GM18508 (cell line): ENCODE measurements at regions not wholly inside any gene's neighbourhood (a gene's known extent, or its start where the extent isn't known, plus 50 kb on each side); places are given as distances from the start of the nearest gene placed in this dataset.
"Not testable (repeated sequence)": the region's sequence is repeated elsewhere in the genome, so short reads cannot be mapped to it uniquely, and the experiment has no call there.

Experiments
- ATAC-seq: cut with Tn5 transposase; IDR thresholded peaks from one replicate; pipeline ENCODE4 v1.9.1; 2021; ENCODE audit warnings: moderate number of reproducible peaks; ENCODE audit not compliant: insufficient read depth, unreplicated experiment

GRCh38 chr7:115178835-115179234 is 256.9 kb downstream of the MDFIC start:
- no peak for ATAC-seq

DNA sequence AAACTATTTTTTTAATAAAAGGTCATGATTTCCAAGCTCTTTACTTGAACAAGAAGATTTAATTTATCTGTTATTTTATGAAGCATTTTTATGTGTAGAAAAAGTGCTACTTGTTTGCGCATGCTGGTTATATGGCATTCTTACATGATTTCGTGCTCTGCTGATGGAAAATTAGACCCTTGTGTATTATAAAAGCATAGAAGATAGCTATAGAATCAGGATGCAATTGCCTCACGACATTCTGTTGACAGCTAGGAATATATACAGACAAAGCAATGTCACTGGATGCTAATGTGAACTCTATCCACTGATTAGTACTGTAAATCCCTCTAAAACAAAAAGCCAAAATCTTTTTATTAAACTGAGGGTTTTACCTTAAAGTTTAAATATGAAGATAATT is 255.9 kb downstream of the MDFIC start:
- ATAC-seq: no peak

GRCh38 chr7:115177103-115177502 is 255.2 kb downstream of the MDFIC start:
- no peak for ATAC-seq

- ATAC-seq: not testable (repeated sequence)
Observed at GRCh38 chr7:115172397-115172796, 250.5 kb downstream of the MDFIC start.

DNA sequence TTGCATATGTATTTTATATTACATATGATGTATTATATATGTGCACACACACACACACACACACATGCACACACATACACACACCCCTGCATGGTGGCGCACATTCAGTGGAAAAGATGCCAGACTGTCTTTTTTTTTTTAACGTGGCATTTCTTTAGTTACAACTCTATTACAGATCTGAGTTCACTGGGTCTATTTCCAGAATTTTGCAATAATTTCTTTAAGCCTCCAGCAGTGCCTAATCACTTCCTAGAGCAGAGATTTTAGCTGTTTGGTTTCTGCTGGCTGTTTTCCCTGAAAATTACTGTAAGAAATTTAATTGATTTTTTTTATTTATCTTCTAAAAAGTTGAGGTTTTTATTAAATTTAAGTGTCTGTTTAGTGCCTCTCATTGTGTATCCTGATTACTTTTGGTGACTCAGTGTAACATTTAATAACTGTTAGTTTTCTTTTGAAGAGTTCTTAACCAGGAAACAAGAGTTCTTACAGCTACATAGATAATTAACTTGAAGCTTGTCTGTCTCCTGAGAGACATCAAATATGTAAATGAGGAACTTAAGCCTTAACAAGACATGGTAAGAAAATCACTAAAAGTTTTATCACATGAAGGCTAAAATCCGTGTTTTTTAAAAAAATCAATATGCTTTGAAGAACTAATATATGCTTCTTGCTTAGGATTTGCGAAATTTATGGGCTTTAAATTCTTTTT is 232.0 kb downstream of the MDFIC start:
- ATAC-seq: no peak

DNA sequence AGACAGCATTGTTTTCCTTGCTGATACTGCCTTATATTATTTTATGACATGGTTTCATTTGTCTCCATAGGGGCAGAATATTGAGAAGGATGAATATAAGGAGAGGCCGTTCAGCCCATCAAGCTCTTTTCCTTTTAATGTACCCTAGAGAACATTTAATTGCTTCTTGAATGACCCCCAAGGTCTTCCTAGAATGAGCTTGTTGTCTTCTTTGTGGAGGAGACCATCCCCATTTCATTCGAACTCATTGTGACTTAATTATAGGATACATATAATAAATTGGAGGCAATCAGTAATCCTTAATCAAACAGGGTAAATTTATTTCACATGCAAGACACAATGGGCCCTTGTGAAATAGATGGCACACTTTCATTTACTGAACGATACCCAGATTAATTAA is 231.3 kb downstream of the MDFIC start:
- no peak for ATAC-seq

- no peak for ATAC-seq
Observed at GRCh38 chr7:115146148-115146547, 224.3 kb downstream of the MDFIC start.

GRCh38 chr7:115145512-115145911 is 223.6 kb downstream of the MDFIC start:
- ATAC-seq: peak; percentile 93

DNA sequence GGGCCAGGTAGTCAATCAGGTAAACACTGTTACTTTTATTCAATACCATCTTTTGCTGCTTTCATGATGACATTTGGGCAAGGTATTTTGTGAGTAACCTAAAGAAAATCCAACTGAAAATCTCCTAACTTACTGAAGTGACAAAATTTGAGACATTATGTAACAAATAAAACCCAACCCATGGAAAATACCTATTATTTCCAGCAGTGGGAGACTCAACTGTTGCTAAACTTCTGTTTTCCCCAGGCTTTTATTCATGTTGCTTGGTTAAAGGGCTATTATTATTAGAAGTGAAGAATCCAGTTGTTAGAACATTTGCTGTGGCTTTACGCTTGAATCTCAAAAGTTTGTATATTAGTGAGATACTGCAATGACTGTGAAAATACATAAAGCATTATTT is 215.9 kb downstream of the MDFIC start:
- ATAC-seq: no peak

DNA sequence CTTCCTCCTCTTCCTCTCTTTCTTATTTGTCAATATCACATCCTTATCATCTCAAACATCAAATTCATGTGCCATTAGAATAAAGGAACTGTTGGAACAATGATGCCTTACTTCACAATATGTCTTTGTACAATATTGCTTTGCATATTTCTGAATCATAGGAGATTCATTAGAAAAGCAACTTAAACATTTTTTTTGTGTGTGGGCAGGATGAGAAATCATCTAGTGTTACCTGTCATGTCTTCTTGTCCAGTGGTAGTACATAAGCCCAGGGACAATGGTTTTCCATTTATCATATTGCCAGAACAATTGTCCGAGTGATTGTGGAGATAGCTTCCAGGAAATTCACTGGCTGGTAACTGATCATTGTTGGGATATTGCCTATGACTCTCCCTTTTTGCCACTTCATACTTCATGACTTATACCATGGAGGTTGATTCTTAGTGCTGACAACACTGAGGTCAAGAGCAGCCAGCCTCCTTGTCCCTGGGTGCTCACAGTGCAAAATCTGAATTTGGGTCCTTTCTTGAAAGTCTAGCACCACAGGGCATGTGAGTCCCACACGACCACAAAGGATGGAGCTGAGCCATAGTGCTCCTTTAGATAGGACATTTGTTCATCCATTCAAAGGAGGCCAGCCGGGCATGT is 215.0 kb downstream of the MDFIC start:
- ATAC-seq: no peak

GRCh38 chr7:115135769-115136410 is 214.0 kb downstream of the MDFIC start:
- no peak for ATAC-seq

DNA sequence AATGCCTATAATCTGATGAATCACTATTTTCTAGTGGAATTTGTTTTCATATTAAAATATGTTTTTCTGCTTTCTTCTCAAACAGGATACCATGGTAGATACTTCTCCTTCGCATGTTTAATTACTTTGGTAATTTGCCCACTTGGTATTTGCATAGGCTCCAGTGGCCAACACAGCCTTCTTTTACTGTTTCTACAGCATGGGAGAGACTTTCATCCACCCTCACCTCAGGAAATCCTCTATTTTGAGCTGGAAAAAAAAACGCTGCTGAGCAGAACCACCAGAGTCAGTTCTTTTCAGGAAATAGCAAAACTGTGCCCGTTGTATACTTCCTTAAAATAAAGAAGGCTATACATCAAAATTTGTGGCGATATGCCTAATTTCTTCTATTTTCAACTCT is 213.3 kb downstream of the MDFIC start:
- no peak for ATAC-seq

DNA sequence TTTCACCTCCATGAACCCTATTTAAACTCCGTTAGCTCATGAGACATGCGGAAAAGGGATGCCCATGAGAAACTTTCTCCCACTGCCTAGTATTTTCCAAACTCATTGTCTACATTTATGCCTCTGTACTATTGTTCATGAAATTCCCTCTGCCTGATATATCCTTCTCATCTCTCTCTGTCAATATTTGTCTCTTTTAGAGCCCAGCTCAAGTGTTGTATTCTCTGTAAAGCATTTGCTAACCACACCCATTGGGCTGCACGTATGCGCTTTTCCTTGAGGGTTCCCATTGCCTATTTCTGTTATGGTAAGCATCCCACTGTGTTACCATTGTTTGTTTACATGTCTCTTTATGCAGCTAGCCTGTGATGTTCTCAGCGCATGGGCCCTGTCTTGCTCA is 211.4 kb downstream of the MDFIC start:
- no peak for ATAC-seq

DNA sequence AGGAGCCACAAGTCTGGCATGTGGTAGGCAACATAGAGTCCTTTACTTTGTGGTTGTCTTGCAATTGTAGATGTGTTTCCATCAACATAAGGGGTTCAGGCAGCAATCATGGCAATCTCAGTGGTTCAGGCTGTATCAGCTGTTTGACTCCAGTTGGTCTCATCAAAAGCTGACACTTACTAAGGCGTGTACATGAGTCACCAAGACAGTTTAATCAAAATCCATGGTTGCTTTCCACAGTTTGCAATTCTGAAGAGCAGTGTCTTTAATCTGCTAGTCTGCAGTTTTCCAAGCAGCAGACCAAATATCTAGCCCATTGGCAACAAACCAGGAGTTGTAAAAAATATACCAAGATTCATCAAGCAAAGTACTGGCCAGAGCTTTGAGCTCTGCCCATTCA is 210.2 kb downstream of the MDFIC start:
- no peak for ATAC-seq

- no peak for ATAC-seq
Observed at GRCh38 chr7:115128154-115128553, 206.3 kb downstream of the MDFIC start.

- no peak for ATAC-seq
Observed at GRCh38 chr7:115127399-115128021, 205.6 kb downstream of the MDFIC start.

DNA sequence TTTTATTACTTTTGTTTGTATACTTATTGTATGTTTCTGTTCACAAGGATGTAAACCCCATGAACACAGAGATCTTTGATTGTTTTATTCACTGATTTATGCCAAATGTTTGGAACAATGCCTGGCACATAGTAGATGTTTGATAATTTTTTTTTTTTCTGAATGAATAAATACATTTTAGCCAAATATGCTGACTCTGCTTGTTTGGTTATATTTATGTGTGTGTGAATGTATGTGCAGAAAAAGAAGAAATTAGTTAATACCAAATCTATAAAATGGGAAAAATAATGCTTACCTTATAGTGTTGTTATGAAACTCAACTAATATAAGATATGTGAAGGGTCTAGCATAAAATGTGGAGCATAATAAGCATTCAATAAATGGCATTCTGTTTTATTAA is 203.9 kb downstream of the MDFIC start:
- no peak for ATAC-seq

DNA sequence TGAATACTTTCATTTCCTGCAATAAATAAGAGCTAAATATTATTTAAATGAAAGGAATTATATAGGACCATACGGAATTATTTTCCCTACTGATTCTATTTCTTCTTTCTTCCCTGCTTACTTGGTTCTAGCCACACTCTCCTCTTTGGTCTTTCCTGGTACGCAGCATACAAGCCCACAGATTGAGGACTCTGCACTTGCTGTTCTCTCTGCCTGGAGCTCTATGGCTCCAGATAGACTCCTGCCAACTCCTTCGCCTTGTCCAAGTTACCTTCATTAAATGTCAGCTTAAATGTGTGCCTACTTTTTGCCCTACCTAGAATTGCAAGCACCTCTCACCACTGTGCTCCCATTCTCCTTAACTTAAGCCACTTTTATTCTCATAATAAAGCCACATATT is 203.4 kb downstream of the MDFIC start:
- no peak for ATAC-seq

DNA sequence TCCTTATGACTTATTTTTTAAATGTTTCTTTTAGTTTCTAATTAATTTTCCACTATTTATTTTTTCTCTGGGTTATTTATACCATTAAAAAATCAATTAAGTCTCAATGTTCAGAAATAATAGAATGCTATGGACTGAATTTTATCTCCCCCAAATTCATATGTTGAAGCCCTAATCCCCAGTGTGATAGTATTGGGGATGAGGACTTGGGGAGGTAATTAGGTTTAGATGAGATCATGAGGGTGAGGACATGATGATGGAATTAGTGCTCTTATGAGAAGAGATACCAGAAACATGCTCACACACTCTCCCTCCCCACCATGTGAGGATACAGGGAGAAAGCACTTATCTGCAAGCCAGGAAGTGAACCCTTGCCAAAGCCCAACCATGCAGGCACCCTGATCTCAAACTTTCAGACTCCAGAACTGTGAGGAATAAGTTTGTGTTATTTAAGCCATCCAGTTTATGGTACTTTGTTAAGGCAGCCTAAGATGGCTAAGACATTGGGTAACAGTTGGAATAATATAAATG is 202.6 kb downstream of the MDFIC start:
- no peak for ATAC-seq

DNA sequence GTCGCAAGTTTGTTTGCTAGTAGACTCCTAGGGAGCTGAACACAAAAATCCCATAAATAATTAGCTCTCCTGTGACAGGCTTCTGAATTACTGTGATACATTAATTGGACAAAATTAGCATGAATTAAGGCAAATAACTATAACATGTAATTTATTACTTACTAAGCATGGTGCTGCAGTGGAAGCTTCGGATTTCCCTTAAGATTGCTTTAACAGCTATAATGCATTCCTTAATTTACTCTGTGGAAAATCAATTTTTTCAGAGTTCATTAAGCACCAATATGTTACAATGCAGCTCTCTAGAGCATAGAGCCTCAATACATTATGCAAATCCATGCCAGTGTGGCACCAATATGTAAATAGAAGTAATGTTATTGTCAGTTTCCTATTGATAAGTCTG is 201.5 kb downstream of the MDFIC start:
- ATAC-seq: no peak

DNA sequence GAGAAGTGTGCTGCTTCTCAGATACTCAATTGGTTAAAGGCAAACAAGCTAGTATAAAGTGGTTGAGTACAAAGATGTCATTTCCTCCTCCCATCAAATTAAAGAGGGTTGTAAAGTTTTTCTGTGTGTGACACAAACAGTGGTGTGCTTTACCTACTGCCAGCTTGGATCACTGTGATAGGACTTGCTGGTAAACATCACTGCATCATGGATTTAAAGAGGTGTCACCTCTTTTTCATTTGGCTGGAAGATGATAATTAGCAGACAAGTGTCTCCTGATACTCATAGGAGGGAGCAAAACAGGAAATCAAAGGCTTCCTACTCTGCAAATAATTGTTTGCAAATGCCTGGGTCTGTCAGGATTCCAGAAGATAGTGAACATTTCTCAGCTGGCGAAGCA is 200.5 kb downstream of the MDFIC start:
- no peak for ATAC-seq
